ENCODE measurements at regions not wholly inside any gene's neighbourhood (a gene's known extent, or its start where the extent isn't known, plus 50 kb on each side); places are given as distances from the start of the nearest gene placed in this dataset.

DNA sequence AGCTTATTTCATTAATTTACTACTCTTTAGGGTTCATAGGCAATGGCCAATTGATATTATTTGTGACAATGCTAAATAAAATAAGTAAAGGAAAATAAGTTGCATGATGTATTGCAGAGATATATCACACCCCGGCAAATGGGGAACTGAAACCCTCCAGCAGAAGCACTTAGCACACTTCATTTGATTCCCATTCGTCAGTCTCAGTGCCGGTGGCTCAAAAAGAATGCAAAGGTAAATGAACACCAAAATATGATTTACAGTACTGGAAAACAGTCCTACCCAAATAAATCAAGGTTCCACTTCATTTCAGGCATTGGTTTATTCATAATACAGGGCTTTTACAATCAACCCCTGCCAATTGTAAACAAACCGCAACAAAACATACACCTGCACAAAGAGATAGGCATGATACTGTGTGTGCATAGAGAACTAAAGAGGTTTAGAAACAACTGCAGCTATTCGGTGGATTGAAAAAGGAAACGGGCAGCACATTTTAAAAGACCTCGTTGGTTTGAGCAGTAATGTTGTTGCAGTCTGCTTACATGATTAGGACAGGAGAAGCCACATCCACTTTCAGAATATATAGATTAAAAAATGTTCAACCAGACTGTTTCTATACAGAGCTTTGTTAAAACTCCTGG lies 1019.2 kb downstream of the TTLL7 start:
- Mint-ChIP-seq H3K36me3 (ENCODE audit: low read depth) (no peaks in the 10 kb centered on the region), H3K9me3 (no peaks in the 10 kb centered on the region), H3K4me3 (no peak overlapping the region), H3K4me1 (ENCODE audit: low read depth) (peaks cover 7% of the 10 kb centered on the region), H3K27me3 (peaks cover 13% of the 10 kb centered on the region), H3K27ac (no peak overlapping the region)

DNA sequence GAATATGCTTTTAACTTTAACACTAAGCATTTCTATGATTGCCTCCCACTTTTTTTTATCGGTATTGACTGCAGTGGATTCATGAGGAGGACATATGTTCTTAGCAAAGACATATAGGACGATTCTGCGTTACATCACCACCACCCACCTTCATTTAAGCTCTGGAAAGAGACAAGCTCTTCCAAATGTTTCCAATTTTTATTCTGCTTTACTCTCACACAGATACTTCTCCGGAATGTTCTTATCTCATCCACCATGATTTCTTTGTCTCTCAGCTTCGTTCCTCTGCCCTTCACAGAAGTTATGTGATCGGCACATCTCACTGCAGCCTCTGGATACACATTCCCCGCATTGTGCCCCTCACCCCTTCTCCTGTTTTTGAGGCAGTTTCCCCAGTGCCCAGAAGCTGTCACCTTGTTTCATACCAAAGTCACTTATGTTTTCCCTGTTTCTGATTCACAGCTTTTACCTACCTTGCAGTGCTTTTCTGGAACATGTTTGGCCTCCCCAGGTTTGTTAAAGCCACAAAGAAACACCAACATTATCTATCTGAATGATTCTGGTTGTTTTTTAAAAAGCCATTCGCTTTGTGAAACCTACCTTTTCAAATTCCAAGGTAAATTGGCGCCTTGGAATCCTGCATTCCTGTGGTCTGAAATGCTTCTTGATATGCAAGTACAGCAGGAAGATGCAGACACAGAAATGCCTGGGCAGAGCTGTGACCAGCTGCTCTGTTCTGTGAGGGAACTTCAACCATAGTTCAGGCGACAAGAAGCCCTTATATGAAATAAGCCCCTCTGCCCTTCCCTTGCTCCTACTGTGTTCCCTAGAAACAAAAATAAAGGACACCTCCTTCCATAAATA lies 1020.2 kb downstream of the TTLL7 start:
- peaks cover 7% of the 10 kb centered on the region for H3K4me1 Mint-ChIP-seq (ENCODE audit: low read depth)
- no peak overlapping the region for H3K4me3 Mint-ChIP-seq
- peaks cover 13% of the 10 kb centered on the region for H3K27me3 Mint-ChIP-seq
- H3K27ac Mint-ChIP-seq: no peak overlapping the region
- no peaks in the 10 kb centered on the region for H3K36me3 Mint-ChIP-seq (ENCODE audit: low read depth)
- H3K9me3 Mint-ChIP-seq: peaks cover 5% of the 10 kb centered on the region

DNA sequence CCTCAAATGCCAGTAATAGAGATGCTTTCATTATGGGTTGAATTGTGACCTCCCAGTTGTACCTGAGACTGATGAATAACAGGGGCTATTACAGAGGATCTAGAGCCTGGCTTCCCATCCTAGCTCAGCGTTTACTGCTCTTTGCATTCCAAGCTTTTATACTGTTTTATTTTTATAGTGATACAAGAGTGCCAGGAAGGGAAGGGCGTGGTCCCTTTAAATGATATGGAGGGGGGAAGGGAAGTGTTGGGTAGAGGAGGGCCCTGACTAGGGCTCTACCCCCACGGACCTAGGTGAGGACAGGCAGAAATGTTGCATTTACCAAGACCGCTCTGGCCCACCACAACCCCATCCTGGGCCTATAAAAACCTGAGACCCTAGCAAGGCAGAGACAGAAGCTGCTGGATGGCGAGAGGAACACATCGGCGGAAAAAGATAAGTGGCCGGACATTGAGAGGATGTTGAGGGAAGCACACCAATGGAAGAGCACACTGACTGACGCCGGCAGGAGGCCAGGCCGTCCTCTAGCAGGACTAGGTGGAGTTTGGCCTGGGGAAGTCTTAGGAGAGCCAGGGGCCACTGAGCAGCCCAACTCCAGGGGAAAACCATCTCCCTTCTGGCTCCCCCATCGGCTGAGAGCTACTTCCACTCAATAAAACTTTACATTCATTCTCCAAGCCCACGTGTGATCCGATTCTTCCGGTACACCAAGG lies 1025.9 kb downstream of the TTLL7 start:
- Mint-ChIP-seq H3K4me3 (no peak overlapping the region), H3K27ac (no peak overlapping the region), H3K9me3 (peaks cover 5% of the 10 kb centered on the region), H3K36me3 (ENCODE audit: low read depth) (no peaks in the 10 kb centered on the region), H3K27me3 (no peaks in the 10 kb centered on the region), H3K4me1 (ENCODE audit: low read depth) (no peaks in the 10 kb centered on the region)

DNA sequence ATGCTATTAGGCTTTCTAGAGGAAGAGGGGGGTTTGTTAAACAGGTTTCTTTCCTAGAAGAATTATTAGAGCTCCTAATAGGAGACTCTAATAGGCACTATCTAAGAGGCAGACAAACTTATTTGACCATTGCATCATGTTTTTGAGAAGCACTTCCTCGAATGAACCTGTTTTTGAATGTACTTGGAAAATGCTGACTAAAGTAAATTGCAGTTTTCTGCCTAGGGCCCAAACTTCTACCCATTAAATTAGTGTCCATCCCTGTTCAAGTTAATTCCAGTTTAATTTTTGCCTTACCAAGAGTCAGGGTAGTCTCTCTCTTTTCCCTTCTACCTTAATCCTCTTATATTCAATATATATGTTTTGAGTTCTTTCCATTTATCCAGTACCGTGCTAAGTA lies 1029.6 kb downstream of the TTLL7 start:
- no peaks in the 10 kb centered on the region for H3K36me3 Mint-ChIP-seq (ENCODE audit: low read depth)
- peaks cover 5% of the 10 kb centered on the region for H3K9me3 Mint-ChIP-seq
- H3K27me3 Mint-ChIP-seq: no peaks in the 10 kb centered on the region
- no peak overlapping the region for H3K27ac Mint-ChIP-seq
- no peak overlapping the region for H3K4me3 Mint-ChIP-seq
- H3K4me1 Mint-ChIP-seq (ENCODE audit: low read depth): no peaks in the 10 kb centered on the region

DNA sequence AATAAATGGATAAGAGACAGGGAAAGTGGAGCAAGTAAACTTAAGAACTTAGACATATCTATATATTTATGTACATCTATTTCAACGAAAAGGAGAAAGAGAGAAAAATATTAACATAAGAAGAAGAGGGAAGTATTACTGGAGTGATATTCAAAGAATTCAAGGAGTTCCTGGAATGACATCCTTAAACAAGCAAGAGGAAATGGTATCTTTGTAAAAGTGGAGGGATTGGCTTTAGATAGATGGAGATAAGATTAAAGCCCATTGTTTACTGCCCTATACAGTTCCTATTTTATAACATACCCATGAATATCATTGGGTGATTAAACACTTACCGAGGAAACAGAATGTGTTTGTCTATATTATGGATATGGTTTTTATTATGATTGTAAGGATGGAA lies 1036.3 kb downstream of the TTLL7 start:
- no peak overlapping the region for H3K4me3 Mint-ChIP-seq
- no peaks in the 10 kb centered on the region for H3K9me3 Mint-ChIP-seq
- no peaks in the 10 kb centered on the region for H3K27me3 Mint-ChIP-seq
- no peaks in the 10 kb centered on the region for H3K4me1 Mint-ChIP-seq (ENCODE audit: low read depth)
- no peak overlapping the region for H3K27ac Mint-ChIP-seq
- H3K36me3 Mint-ChIP-seq (ENCODE audit: low read depth): no peaks in the 10 kb centered on the region

DNA sequence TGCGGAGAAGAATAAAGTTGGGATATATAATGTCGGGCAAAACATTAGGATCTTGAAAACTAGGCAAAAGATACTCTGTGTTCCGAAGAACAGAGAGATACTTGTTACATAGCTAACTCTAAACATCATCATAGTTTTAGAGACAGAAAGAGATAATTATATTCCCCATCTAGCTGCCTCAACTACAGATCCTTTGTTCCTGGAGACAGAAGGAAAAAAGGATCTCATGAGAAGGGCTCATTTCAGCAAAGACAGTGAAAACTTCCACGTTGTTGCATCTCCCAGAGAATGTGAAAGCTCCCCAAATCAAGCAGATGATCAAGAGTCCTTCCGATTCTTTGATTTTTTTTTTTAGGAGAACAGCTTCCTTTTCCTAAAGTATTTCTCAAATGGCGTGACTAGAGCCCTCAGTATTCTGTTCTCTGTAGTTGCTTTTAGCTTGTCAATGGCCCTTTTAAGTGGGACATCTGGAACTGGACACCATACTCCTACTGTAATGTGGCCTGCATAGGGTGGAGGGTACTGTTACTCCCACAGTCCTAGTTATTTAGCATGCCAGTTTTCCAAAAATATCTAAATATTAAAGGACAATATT lies 1048.2 kb downstream of the TTLL7 start:
- H3K9me3 Mint-ChIP-seq: no peaks in the 10 kb centered on the region
- H3K4me1 Mint-ChIP-seq (ENCODE audit: low read depth): no peaks in the 10 kb centered on the region
- no peak overlapping the region for H3K27ac Mint-ChIP-seq
- no peaks in the 10 kb centered on the region for H3K27me3 Mint-ChIP-seq
- no peaks in the 10 kb centered on the region for H3K36me3 Mint-ChIP-seq (ENCODE audit: low read depth)
- H3K4me3 Mint-ChIP-seq: no peak overlapping the region

DNA sequence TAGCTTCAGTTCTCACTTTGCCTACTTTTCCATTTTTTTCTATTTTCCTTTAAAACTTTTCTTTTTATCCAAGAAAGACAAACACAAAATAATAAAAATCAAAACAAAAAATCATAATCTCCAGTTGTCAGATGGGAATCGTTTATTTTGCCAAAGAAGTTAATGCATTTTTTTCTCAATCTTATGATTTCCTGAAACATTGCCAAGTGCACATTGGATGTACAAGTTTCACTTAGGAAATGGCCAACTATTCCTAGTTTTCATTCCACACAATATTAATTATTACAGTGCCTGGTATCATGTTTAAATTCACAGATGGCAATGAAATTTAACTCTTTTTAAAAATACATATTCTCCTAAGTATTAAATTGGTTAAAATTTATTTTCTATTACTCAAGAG lies 1050.5 kb downstream of the TTLL7 start:
- no peak overlapping the region for H3K27ac Mint-ChIP-seq
- H3K4me1 Mint-ChIP-seq (ENCODE audit: low read depth): no peaks in the 10 kb centered on the region
- no peaks in the 10 kb centered on the region for H3K27me3 Mint-ChIP-seq
- no peak overlapping the region for H3K4me3 Mint-ChIP-seq
- H3K36me3 Mint-ChIP-seq (ENCODE audit: low read depth): no peaks in the 10 kb centered on the region
- H3K9me3 Mint-ChIP-seq: no peaks in the 10 kb centered on the region

DNA sequence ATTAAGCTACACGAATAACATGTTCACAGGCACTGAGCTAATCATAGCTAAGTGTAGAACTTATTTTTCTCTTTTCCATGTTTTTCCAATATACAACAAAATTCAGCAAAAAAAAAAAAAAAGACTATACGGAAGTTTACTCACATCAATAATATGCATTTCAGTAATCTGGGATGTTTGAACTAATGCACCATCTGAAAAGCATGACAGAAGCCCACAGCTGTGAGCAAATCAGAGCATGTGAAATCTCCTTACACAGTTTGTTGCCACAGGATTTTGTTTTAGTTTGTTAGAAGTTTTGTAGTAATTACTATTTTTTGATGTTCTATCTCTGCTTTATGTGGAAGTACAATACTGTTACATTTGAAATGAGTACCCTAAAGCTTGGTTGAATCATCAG lies 1051.7 kb downstream of the TTLL7 start:
- H3K4me1 Mint-ChIP-seq (ENCODE audit: low read depth): no peaks in the 10 kb centered on the region

DNA sequence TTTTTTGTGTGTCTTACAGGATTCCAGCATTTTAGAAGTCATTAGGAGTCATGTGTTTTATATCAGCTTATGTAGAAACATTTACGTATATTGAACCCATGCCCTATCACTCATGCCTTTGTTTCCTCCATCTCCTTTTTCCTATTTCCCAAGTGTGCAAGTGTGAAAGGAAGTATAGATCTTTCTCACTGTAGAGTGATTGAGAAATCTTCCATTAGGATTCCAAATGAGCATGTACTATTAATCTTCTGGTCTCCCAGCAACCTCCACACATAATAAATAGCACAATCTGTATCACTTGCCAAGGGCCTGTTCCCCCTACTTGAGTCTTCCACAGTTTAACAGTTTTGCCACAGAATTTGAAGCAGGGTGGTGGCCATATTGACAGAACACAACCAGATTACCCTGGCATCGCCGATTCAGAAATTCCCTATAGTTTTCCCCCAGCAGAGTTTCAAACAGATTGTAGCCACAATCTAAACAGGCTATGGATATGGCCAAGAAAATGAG lies 1052.8 kb downstream of the TTLL7 start:
- H3K27ac Mint-ChIP-seq: no peak overlapping the region
- no peaks in the 10 kb centered on the region for H3K4me1 Mint-ChIP-seq (ENCODE audit: low read depth)
- no peak overlapping the region for H3K4me3 Mint-ChIP-seq

More for the DNA sequence above, 1051.7 kb downstream of the TTLL7 start:
- no peaks in the 10 kb centered on the region for H3K9me3 Mint-ChIP-seq
- H3K4me3 Mint-ChIP-seq: no peak overlapping the region
- no peaks in the 10 kb centered on the region for H3K27me3 Mint-ChIP-seq
- H3K27ac Mint-ChIP-seq: no peak overlapping the region
- H3K36me3 Mint-ChIP-seq (ENCODE audit: low read depth): no peaks in the 10 kb centered on the region

DNA sequence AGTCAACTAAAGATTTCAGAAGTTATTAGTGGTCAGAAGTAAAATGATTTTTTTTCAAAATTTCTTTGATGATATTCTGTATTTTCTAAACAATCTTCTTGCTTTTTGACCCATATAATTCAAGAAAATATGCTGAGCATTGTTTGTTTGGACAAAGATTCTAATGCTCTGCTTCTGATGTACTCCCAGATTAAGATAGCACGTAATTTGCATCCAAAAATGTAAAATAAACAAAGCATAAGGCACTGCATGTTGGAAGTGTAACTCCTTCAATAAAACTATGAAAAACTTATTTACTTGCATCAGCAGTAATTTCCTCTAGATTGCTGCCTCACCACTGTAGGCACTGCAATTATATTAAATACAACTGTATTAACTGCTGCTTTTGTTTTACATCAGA lies 1054.1 kb downstream of the TTLL7 start:
- no peaks in the 10 kb centered on the region for H3K4me1 Mint-ChIP-seq (ENCODE audit: low read depth)
- no peak overlapping the region for H3K4me3 Mint-ChIP-seq
- H3K27ac Mint-ChIP-seq: no peak overlapping the region
- no peaks in the 10 kb centered on the region for H3K36me3 Mint-ChIP-seq (ENCODE audit: low read depth)
- no peaks in the 10 kb centered on the region for H3K9me3 Mint-ChIP-seq
- H3K27me3 Mint-ChIP-seq: no peaks in the 10 kb centered on the region

More for the DNA sequence above, 1052.8 kb downstream of the TTLL7 start:
- Mint-ChIP-seq H3K36me3 (ENCODE audit: low read depth) (no peaks in the 10 kb centered on the region), H3K27me3 (no peaks in the 10 kb centered on the region), H3K9me3 (no peaks in the 10 kb centered on the region)

DNA sequence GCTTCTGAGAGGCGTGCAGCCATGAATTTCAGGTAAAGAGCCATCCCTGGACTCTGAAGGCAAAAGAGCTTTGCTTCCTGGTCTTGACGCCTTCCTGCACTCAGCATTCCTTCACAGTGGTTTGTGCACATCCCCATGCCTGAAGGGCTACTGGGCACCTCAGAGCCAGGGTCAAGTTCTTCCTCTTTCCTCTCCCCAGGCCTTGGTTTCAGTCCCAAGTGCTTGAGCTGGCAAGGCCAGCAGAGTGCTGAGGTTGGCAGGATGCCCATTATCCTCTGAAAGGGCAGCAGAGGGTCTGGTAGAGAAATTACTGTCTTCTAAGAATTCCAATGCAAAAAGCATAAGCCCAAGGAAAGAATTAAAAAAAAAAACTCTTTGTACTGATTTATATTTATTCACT lies 1064.9 kb downstream of the TTLL7 start:
- H3K36me3 Mint-ChIP-seq (ENCODE audit: low read depth): peaks cover 7% of the 10 kb centered on the region
- H3K4me1 Mint-ChIP-seq (ENCODE audit: low read depth): no peaks in the 10 kb centered on the region
- no peaks in the 10 kb centered on the region for H3K27me3 Mint-ChIP-seq
- H3K27ac Mint-ChIP-seq: no peak overlapping the region
- H3K9me3 Mint-ChIP-seq: peaks cover 9% of the 10 kb centered on the region
- H3K4me3 Mint-ChIP-seq: no peak overlapping the region

DNA sequence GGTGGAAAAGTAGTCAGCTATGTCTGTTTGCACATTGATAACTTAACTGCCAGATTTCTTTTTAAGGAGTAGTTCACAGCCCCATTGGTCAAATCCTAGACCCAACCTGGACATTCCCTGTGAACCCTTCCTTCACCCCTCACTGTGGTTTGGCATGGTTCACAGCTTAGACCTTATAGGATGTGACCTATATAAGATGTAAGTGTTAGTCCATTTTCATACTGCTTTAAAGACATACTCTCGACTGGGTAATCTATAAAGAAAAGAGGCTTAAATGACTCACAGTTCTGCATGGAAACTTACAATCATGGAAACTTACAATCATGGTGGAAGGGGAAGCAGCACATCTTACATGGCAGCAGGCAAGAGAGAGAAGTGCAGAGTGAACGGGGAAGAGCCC lies 1066.2 kb downstream of the TTLL7 start:
- H3K27me3 Mint-ChIP-seq: no peaks in the 10 kb centered on the region
- H3K27ac Mint-ChIP-seq: no peak overlapping the region
- no peak overlapping the region for H3K4me3 Mint-ChIP-seq
- H3K4me1 Mint-ChIP-seq (ENCODE audit: low read depth): no peaks in the 10 kb centered on the region
- peaks cover 9% of the 10 kb centered on the region for H3K9me3 Mint-ChIP-seq
- H3K36me3 Mint-ChIP-seq (ENCODE audit: low read depth): peaks cover 7% of the 10 kb centered on the region

DNA sequence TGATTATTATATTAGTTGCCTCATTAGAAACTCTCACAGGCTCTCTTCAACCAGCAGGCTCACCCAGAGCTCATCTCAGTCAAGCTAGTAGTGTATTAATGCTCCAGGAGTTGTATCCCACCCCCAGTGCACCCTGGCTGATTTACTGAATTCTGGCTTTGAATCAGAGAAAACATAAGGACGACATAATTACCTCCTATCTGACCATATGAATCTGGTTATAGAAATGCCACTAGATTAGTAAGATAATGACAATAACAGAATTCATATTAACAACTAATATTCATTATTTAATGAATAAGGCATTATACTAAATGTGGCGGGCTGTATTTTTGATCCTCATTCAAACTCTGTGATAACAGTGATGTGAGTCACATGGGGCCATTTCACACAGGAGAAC lies 1066.7 kb downstream of the TTLL7 start:
- no peaks in the 10 kb centered on the region for H3K4me1 Mint-ChIP-seq (ENCODE audit: low read depth)

DNA sequence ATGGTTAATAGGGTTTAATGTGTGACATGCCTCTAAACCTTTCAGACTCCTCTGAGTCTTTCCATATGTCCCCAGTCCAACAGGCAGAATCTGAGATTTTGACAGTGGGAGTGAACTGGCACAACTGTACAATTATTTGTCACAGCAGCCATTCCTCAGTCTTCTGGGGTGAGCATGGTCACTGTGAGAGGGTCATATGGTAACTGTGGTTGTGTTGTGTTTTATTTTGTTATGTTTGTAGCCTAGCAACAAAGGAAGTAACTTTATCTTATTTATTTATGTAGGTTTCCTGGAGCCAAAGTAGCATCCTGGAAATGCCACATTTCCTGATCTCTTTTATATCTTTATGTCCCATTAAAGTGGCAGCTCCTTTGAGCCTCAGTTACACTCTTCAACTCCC lies 1067.9 kb downstream of the TTLL7 start:
- H3K4me3 Mint-ChIP-seq: no peak overlapping the region
- no peak overlapping the region for H3K27ac Mint-ChIP-seq
- peaks cover 9% of the 10 kb centered on the region for H3K9me3 Mint-ChIP-seq
- no peaks in the 10 kb centered on the region for H3K27me3 Mint-ChIP-seq
- no peaks in the 10 kb centered on the region for H3K4me1 Mint-ChIP-seq (ENCODE audit: low read depth)
- peaks cover 7% of the 10 kb centered on the region for H3K36me3 Mint-ChIP-seq (ENCODE audit: low read depth)

More for the DNA sequence above, 1066.7 kb downstream of the TTLL7 start:
- no peaks in the 10 kb centered on the region for H3K27me3 Mint-ChIP-seq
- no peak overlapping the region for H3K4me3 Mint-ChIP-seq
- peaks cover 9% of the 10 kb centered on the region for H3K9me3 Mint-ChIP-seq
- no peak overlapping the region for H3K27ac Mint-ChIP-seq
- H3K36me3 Mint-ChIP-seq (ENCODE audit: low read depth): peaks cover 7% of the 10 kb centered on the region

DNA sequence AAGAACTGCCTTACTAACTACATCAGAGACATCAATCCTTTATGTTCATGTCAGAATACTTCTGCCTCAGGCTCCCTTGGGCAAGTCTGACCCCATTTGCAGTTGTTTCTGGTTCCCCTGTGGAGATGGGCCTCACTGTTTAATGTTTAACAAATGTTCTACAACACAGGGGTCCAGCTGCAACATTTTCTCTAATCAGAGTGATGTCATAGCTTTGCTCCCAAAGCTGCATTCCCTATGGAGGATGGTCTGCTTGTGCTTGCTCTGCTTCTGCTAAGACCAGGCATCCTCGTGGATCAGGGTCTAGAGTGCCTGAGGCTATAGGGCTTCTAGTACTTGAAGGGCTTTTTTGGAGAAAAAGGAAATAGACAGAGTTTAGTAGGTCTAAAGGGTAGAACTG lies 1071.2 kb downstream of the TTLL7 start:
- Mint-ChIP-seq H3K36me3 (ENCODE audit: low read depth) (peaks cover 1% of the 10 kb centered on the region), H3K4me1 (ENCODE audit: low read depth) (no peaks in the 10 kb centered on the region), H3K9me3 (peaks cover 1% of the 10 kb centered on the region), H3K4me3 (no peak overlapping the region), H3K27ac (no peak overlapping the region), H3K27me3 (no peaks in the 10 kb centered on the region)

Data from stimulated activated naive CD8-positive, alpha-beta T cell treated with anti-CD3 and anti-CD28 coated beads, Interleukin-15, Interleukin-2, amounts not matched to agents 100 ng/mL and 50 ng/mL, for 24 hours (primary cell).